GM18498 (cell line): ENCODE measurements at regions not wholly inside any gene's neighbourhood (a gene's known extent, or its start where the extent isn't known, plus 50 kb on each side); places are given as distances from the start of the nearest gene placed in this dataset.
"Not testable (repeated sequence)": the region's sequence is repeated elsewhere in the genome, so short reads cannot be mapped to it uniquely, and the experiment has no call there.

ENCODE experiments used
- ATAC-seq: cut with Tn5 transposase; IDR thresholded peaks from one replicate; pipeline ENCODE4 v1.9.1; 2021; ENCODE audit warnings: mild to moderate bottlenecking, moderate library complexity; ENCODE audit not compliant: unreplicated experiment

- no peak for ATAC-seq
Measured at GRCh38 chr13:34349091-34349722, 531.3 kb downstream of the RFC3 start.

- ATAC-seq, result no peak
Measured at GRCh38 chr13:34350671-34351070, 532.7 kb downstream of the RFC3 start.

GRCh38 chr13:34351134-34351533 is 533.2 kb downstream of the RFC3 start:
- no peak for ATAC-seq

GRCh38 chr13:34352958-34353357 is 535.0 kb downstream of the RFC3 start:
- no peak for ATAC-seq

- ATAC-seq, result no peak
Measured at GRCh38 chr13:34356686-34357434, 538.9 kb downstream of the RFC3 start.

GRCh38 chr13:34357435-34358232 is 539.7 kb downstream of the RFC3 start:
- no peak for ATAC-seq

- no peak for ATAC-seq
Measured at GRCh38 chr13:34358811-34359513, 541.0 kb downstream of the RFC3 start.

- no peak for ATAC-seq
Measured at GRCh38 chr13:34360702-34361101, 542.8 kb downstream of the RFC3 start.

GRCh38 chr13:34361560-34361959 is 543.6 kb downstream of the RFC3 start:
- no peak for ATAC-seq

GRCh38 chr13:34363266-34363665 is 545.3 kb downstream of the RFC3 start:
- no peak for ATAC-seq

- no peak for ATAC-seq
Measured at GRCh38 chr13:34364633-34365032, 546.7 kb downstream of the RFC3 start.

GRCh38 chr13:34369931-34370330 is 552.0 kb downstream of the RFC3 start:
- ATAC-seq, result no peak

GRCh38 chr13:34371108-34371507 is 553.2 kb downstream of the RFC3 start:
- ATAC-seq, result no peak

- no peak for ATAC-seq
Measured at GRCh38 chr13:34371645-34372395, 553.9 kb downstream of the RFC3 start.

GRCh38 chr13:34372581-34372980 is 554.6 kb downstream of the RFC3 start:
- ATAC-seq, result no peak

GRCh38 chr13:34376483-34376882 is 558.5 kb downstream of the RFC3 start:
- ATAC-seq, result no peak

- ATAC-seq, result no peak
Measured at GRCh38 chr13:34381228-34381627, 560.8 kb upstream of the NBEA start.

GRCh38 chr13:34383728-34384127 is 558.3 kb upstream of the NBEA start:
- no peak for ATAC-seq

- ATAC-seq, result not testable (repeated sequence)
Measured at GRCh38 chr13:34386229-34386628, 555.8 kb upstream of the NBEA start.

GRCh38 chr13:34391076-34391475 is 551.0 kb upstream of the NBEA start:
- ATAC-seq, result no peak
